Anterior cingulate cortex (tissue), 58 donors: ENCODE measurements at regions not wholly inside any gene's neighbourhood (a gene's known extent, or its start where the extent isn't known, plus 50 kb on each side); places are given as distances from the start of the nearest gene placed in this dataset.
"Not testable (repeated sequence)": the region's sequence is repeated elsewhere in the genome, so short reads cannot be mapped to it uniquely, and the experiment has no call there.

Experiments used
- DNase-seq, 58 donors: peaks; one replicate each; lab custom pipeline; 2025; lab: John Stamatoyannopoulos, UW

- DNase-seq: no peak
These were observed 649.5 kb downstream of the NUP35 start for GRCh38 chr2:183773775-183774174.

- no peak for DNase-seq
These were observed 655.8 kb downstream of the NUP35 start for GRCh38 chr2:183780072-183780471.

GRCh38 chr2:183782436-183782835 lies 658.2 kb downstream of the NUP35 start:
- DNase-seq: no peak

GRCh38 chr2:183788796-183789195 lies 664.6 kb downstream of the NUP35 start:
- DNase-seq: not testable (repeated sequence)

- DNase-seq: not testable (repeated sequence)
These were observed 668.1 kb downstream of the NUP35 start for GRCh38 chr2:183792165-183792924.

GRCh38 chr2:183798535-183798934 lies 674.3 kb downstream of the NUP35 start:
- DNase-seq: no peak

GRCh38 chr2:183799761-183800160 lies 675.5 kb downstream of the NUP35 start:
- DNase-seq: no peak

GRCh38 chr2:183803596-183803995 lies 679.4 kb downstream of the NUP35 start:
- no peak for DNase-seq

GRCh38 chr2:183807870-183808269 lies 683.6 kb downstream of the NUP35 start:
- DNase-seq: no peak

GRCh38 chr2:183809404-183809803 lies 685.2 kb downstream of the NUP35 start:
- no peak for DNase-seq

GRCh38 chr2:183811281-183811680 lies 687.0 kb downstream of the NUP35 start:
- no peak for DNase-seq

GRCh38 chr2:183812091-183812490 lies 687.8 kb downstream of the NUP35 start:
- no peak for DNase-seq

- DNase-seq: no peak
These were observed 701.5 kb downstream of the NUP35 start for GRCh38 chr2:183825710-183826109.

- DNase-seq: no peak
These were observed 705.7 kb downstream of the NUP35 start for GRCh38 chr2:183829931-183830330.

GRCh38 chr2:183837157-183837556 lies 712.9 kb downstream of the NUP35 start:
- DNase-seq: no peak

GRCh38 chr2:183838295-183838694 lies 714.1 kb downstream of the NUP35 start:
- DNase-seq: no peak

- no peak for DNase-seq
These were observed 715.9 kb downstream of the NUP35 start for GRCh38 chr2:183840061-183840584.

GRCh38 chr2:183849826-183850225 lies 725.6 kb downstream of the NUP35 start:
- not testable (repeated sequence) for DNase-seq

GRCh38 chr2:183859129-183859528 lies 734.9 kb downstream of the NUP35 start:
- no peak for DNase-seq

GRCh38 chr2:183866666-183867065 lies 731.7 kb upstream of the ZNF804A start:
- DNase-seq: no peak

- DNase-seq: no peak
These were observed 731.1 kb upstream of the ZNF804A start for GRCh38 chr2:183867206-183867605.

GRCh38 chr2:183868153-183868552 lies 730.2 kb upstream of the ZNF804A start:
- no peak for DNase-seq
